Brain microvascular endothelial cell (primary cell): ENCODE measurements at regions not wholly inside any gene's neighbourhood (a gene's known extent, or its start where the extent isn't known, plus 50 kb on each side); places are given as distances from the start of the nearest gene placed in this dataset.

Experiments
- DNase-seq: peaks from one replicate; pipeline ENCODE4 v3.0.0-alpha.2; 2020
- H3K27ac ChIP-seq: fragments of 250-450 bp; sonication (Bioruptor Pico); 2 replicates; pipeline ENCODE4 v1.5.1; 2020; ENCODE audit warnings: mild to moderate bottlenecking, moderate library complexity
- H3K27me3 ChIP-seq: fragments of 250-450 bp; sonication (Bioruptor Pico); replicated peaks from 2 replicates; pipeline ENCODE4 v1.5.1; 2020; ENCODE audit warnings: mild to moderate bottlenecking
- H3K36me3 ChIP-seq: fragments of 250-450 bp; sonication (Bioruptor Pico); replicated peaks from 2 replicates; pipeline ENCODE4 v1.5.1; 2020; ENCODE audit warnings: mild to moderate bottlenecking
- H3K4me3 ChIP-seq: 2 replicates; pipeline ENCODE4 v1.5.1; 2011; ENCODE audit warnings: low read depth, mild to moderate bottlenecking, control low read depth, low read length, moderate library complexity
- in situ Hi-C: cut with HindIII; loops from 2 replicates; pipeline ENCODE4 v1.10.0; 2017; ENCODE audit warnings: low sequenced_read_pairs, low pct_ligation_motif_present
- TF ChIP-seq, protein P1 (sequence below): IDR thresholded peaks from 2 replicates; pipeline ENCODE4 v1.5.1; 2011; ENCODE audit warnings: low read depth, mild to moderate bottlenecking, moderate library complexity, low read length, control low read depth, inconsistent platforms; ENCODE audit errors: missing control alignments

- Histone ChIP-seq H3K4me3 (no peak overlapping the region), H3K27me3 (no peaks in the 10 kb centered on the region), H3K27ac (no peak overlapping the region), H3K36me3 (no peaks in the 10 kb centered on the region)
- DNase-seq = no peak
- TF ChIP-seq, protein P1, sequence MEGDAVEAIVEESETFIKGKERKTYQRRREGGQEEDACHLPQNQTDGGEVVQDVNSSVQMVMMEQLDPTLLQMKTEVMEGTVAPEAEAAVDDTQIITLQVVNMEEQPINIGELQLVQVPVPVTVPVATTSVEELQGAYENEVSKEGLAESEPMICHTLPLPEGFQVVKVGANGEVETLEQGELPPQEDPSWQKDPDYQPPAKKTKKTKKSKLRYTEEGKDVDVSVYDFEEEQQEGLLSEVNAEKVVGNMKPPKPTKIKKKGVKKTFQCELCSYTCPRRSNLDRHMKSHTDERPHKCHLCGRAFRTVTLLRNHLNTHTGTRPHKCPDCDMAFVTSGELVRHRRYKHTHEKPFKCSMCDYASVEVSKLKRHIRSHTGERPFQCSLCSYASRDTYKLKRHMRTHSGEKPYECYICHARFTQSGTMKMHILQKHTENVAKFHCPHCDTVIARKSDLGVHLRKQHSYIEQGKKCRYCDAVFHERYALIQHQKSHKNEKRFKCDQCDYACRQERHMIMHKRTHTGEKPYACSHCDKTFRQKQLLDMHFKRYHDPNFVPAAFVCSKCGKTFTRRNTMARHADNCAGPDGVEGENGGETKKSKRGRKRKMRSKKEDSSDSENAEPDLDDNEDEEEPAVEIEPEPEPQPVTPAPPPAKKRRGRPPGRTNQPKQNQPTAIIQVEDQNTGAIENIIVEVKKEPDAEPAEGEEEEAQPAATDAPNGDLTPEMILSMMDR = no peak
- in situ Hi-C loops = no loop called here
Observed at GRCh38 chr12:65646127-65646643, 178.1 kb upstream of the HMGA2 start.

- Histone ChIP-seq H3K4me3 (no peak overlapping the region), H3K36me3 (no peaks in the 10 kb centered on the region), H3K27me3 (no peaks in the 10 kb centered on the region), H3K27ac (no peak overlapping the region)
- no peak for DNase-seq
- in situ Hi-C loops = no loop called here
- TF ChIP-seq, protein P1 = no peak
Observed at GRCh38 chr12:65647074-65647473, 177.2 kb upstream of the HMGA2 start.

DNA sequence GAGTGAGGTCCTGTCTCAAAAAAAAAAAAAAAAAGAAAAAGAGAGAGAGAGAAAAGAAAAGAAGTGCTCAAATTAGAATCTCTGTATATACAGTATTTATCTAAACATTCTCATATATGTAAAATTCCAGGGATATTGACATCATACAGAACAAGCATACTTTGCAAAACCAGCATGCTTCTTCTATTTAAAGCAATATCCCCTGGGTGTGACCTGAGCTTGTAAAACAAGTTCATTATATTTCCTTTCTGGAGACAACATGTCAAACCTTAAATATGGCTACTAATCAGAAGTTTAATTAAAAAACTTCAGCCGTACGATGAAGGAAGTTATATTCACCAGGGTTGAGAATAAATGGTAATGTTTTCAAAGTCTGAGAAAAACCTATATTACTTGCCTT is 175.8 kb upstream of the HMGA2 start:
- no peak overlapping the region for H3K4me3 ChIP-seq
- no peaks in the 10 kb centered on the region for H3K27me3 ChIP-seq
- no peaks in the 10 kb centered on the region for H3K36me3 ChIP-seq
- TF ChIP-seq, protein P1 = no peak
- H3K27ac ChIP-seq = peak overlapping the region; percentile 91
- in situ Hi-C loops = no loop called here
- DNase-seq = no peak

DNA sequence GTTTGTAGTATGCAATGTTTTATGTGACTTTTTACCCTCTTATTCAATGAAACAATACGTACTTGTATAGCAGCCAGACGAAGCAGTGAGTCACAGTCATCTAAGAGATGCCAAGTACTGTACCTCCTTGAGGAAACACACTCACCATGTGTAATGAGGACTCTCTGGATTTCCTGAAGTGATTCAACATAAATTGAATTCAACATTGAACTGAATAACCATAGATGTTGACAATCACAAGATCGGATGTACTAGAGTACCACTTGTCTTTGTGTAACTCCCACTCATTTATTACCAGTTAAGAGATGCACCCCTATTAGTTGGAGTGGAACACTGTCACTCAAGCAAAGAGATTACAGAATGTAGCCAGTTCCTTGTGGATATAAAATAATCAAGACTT is 175.2 kb upstream of the HMGA2 start:
- peak; percentile 99 for DNase-seq
- H3K4me3 ChIP-seq = no peak overlapping the region
- H3K27ac ChIP-seq = peak overlapping the region; percentile 91
- no peaks in the 10 kb centered on the region for H3K27me3 ChIP-seq
- in situ Hi-C loops = no loop called here
- H3K36me3 ChIP-seq = no peaks in the 10 kb centered on the region
- TF ChIP-seq, protein P1 = no peak

GRCh38 chr12:65651060-65651459 is 173.2 kb upstream of the HMGA2 start:
- in situ Hi-C loops = no loop called here
- H3K36me3 ChIP-seq = no peaks in the 10 kb centered on the region
- H3K27ac ChIP-seq = no peak overlapping the region
- H3K4me3 ChIP-seq = no peak overlapping the region
- TF ChIP-seq, protein P1 = no peak
- DNase-seq = no peak
- no peaks in the 10 kb centered on the region for H3K27me3 ChIP-seq

DNA sequence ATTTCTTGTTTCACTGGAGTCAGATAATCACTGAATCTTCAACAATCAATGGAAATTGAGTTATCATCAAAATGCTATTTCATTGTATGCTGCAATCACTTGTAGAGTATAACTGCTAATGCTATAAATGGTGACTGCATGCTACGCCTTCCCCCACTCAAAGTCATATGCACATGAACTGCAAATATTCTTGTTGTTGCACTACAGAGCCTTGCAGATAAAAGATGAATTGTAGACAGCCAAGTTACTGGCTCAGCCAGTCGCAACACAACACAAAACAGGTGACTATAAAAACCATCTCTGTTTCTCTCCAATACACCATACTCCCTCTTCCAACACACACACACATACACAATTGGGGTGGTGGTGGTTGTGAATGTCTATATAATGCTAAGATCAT is 171.0 kb upstream of the HMGA2 start:
- in situ Hi-C loops = no loop called here
- Histone ChIP-seq H3K27ac (no peak overlapping the region), H3K27me3 (no peaks in the 10 kb centered on the region), H3K36me3 (no peaks in the 10 kb centered on the region), H3K4me3 (no peak overlapping the region)
- TF ChIP-seq, protein P1 = no peak
- no peak for DNase-seq
